IMR-90 (cell line): ENCODE measurements at regions not wholly inside any gene's neighbourhood (a gene's known extent, or its start where the extent isn't known, plus 50 kb on each side); places are given as distances from the start of the nearest gene placed in this dataset.

Experiments used
- BHLHE40 ChIP-seq: fragments of 150-350 bp; IDR thresholded peaks from 2 replicates; pipeline ENCODE4 v1.6.1; 2016; ENCODE audit warnings: mild to moderate bottlenecking, low read depth, low read length
- CEBPB ChIP-seq: IDR thresholded peaks from 2 replicates; pipeline ENCODE4 v1.6.1; 2012; ENCODE audit warnings: low read depth, low read length, improper control_type of control experiment
- CHD1 ChIP-seq: IDR thresholded peaks from 2 replicates; pipeline ENCODE4 v1.6.1; 2012; ENCODE audit warnings: low read depth, low read length, improper control_type of control experiment
- ELK1 ChIP-seq: fragments of 150-350 bp; IDR thresholded peaks from 2 replicates; pipeline ENCODE4 v1.6.1; 2016; ENCODE audit warnings: low read depth, mild to moderate bottlenecking, low read length, moderate library complexity, borderline replicate concordance
- MAFK ChIP-seq: IDR thresholded peaks from 2 replicates; pipeline ENCODE4 v1.6.1; 2012; ENCODE audit warnings: low read depth, low read length, improper control_type of control experiment
- POLR2A ChIP-seq: IDR thresholded peaks from 2 replicates; pipeline ENCODE4 v1.6.1; 2012; ENCODE audit warnings: mild to moderate bottlenecking, low read depth, low read length
- RAD21 ChIP-seq: IDR thresholded peaks from 2 replicates; pipeline ENCODE4 v1.6.1; 2012; ENCODE audit warnings: low read length, improper control_type of control experiment
- RCOR1 ChIP-seq: IDR thresholded peaks from 2 replicates; pipeline ENCODE4 v1.6.1; 2012; ENCODE audit warnings: mild to moderate bottlenecking, low read length, improper control_type of control experiment; ENCODE audit not compliant: insufficient replicate concordance
- RFX5 ChIP-seq: IDR thresholded peaks from 2 replicates; pipeline ENCODE4 v1.8.0; 2012; ENCODE audit warnings: low read depth, mild to moderate bottlenecking, low read length, moderate library complexity
- SMC3 ChIP-seq: fragments of 150-350 bp; IDR thresholded peaks from 2 replicates; pipeline ENCODE4 v1.6.1; 2016; ENCODE audit warnings: low read depth, mild to moderate bottlenecking, antibody characterized with exemption, low read length, moderate library complexity
- TF ChIP-seq, protein P1 (sequence below): conservative IDR thresholded peaks from 2 replicates; pipeline ENCODE4 v1.5.1; 2012; ENCODE audit warnings: mild to moderate bottlenecking, low read depth, low read length, improper control_type of control experiment
- TF ChIP-seq, protein P2 (sequence below): fragments of 150-350 bp; IDR thresholded peaks from 2 replicates; pipeline ENCODE4 v1.6.1; 2017; ENCODE audit warnings: mild to moderate bottlenecking, antibody characterized with exemption, low read length, low read depth

DNA sequence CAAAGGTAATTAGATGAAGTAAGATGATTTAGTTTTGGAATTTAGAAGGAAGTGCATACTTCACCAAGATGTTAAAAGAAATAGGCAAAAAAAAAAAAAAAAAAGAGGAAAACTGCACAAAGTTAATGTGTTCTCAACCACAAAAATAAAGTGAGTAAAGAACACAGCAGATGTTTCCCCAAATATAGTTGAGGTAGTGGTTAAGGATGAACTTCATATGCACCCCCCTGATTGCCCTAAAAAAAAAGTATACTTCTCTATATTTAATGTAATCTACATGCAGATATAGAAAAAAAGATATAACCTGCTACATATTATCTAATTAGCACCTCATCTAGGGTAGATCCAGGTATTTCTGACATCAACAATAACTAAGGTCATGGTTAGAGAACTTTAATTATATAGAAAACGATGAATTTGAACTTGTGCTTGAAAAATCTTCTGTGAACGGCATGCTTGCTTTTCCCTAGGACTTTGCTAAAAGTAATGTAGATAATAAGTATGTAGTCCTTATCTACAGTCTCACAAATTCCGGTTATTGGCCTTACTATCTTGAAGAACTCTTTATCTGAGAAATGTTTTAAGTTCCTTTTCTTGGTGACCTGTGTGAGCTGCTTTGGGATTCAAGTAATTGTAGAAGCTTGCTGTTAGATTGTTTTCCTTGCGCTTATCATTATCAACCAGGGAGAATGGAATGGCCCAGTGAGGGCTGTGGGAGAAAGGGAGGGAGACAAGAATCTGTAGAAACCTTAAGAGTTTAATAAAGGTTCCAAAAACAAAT, 70.1 kb upstream of the LRRC7 start:
- TF ChIP-seq, protein P1, sequence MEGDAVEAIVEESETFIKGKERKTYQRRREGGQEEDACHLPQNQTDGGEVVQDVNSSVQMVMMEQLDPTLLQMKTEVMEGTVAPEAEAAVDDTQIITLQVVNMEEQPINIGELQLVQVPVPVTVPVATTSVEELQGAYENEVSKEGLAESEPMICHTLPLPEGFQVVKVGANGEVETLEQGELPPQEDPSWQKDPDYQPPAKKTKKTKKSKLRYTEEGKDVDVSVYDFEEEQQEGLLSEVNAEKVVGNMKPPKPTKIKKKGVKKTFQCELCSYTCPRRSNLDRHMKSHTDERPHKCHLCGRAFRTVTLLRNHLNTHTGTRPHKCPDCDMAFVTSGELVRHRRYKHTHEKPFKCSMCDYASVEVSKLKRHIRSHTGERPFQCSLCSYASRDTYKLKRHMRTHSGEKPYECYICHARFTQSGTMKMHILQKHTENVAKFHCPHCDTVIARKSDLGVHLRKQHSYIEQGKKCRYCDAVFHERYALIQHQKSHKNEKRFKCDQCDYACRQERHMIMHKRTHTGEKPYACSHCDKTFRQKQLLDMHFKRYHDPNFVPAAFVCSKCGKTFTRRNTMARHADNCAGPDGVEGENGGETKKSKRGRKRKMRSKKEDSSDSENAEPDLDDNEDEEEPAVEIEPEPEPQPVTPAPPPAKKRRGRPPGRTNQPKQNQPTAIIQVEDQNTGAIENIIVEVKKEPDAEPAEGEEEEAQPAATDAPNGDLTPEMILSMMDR: no peak
- TF ChIP-seq POLR2A (no peak), MAFK (no peak), ELK1 (no peak), BHLHE40 (no peak), CHD1 (no peak), CEBPB (no peak), SMC3 (no peak), RCOR1 (no peak), RAD21 (no peak), RFX5 (no peak)
- TF ChIP-seq, protein P2, sequence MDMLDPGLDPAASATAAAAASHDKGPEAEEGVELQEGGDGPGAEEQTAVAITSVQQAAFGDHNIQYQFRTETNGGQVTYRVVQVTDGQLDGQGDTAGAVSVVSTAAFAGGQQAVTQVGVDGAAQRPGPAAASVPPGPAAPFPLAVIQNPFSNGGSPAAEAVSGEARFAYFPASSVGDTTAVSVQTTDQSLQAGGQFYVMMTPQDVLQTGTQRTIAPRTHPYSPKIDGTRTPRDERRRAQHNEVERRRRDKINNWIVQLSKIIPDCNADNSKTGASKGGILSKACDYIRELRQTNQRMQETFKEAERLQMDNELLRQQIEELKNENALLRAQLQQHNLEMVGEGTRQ: no peak
